ENCODE measurements at regions not wholly inside any gene's neighbourhood (a gene's known extent, or its start where the extent isn't known, plus 50 kb on each side); places are given as distances from the start of the nearest gene placed in this dataset.

- in situ Hi-C loops (cut with HindIII; ENCODE audit: low pct_unique_long_range_greater_than_20kb, low sequenced_read_pairs), result no loop called here
These were observed 142.5 kb downstream of the TEX29 start for GRCh38 chr13:111462944-111463343.

DNA sequence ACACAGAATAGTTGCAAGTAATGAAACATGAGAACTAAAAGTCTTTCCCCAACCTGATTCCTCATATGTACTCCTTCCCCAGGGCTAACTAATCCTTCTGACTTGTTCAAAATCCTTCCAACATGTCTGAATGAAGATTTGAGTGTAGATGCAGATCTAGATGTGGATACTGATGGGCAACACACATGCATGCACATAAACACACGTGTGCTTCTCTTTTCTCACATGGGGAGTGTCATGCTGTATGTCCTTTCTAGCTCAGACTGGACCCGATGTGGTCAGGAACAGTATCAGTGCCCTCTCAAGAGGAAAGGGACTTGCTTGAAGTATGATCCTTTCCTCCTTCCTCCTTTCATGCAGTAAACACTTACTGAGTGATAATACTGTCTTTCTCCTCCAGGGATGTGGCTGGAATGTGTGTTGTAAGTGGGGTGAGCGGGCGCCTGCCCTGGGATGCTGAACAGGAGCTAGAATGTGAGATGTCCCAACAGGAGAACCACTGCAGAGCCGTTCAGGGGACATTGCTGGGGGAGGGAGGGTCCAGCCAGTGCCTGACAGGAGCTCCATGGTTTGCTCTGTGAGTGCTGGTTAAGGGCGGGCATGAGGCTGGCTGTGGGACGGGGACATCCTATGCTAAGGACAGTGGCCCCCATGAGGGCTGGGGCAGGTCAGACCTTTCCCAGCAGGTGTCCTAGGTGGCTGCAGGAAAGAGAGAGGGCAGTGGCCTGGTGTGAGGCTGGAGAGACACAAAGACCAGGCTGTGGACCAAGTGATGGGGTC, 146.9 kb downstream of the TEX29 start:
- in situ Hi-C loops (cut with HindIII; ENCODE audit: low pct_unique_long_range_greater_than_20kb, low sequenced_read_pairs), result no loop called here

More at GRCh38 chr13:111462944-111463343, 142.5 kb downstream of the TEX29 start:
- no peak for DNase-seq (ENCODE audit: low read depth, low spot score)

GRCh38 chr13:111468037-111468959, 147.9 kb downstream of the TEX29 start:
- in situ Hi-C loops (cut with HindIII; ENCODE audit: low pct_unique_long_range_greater_than_20kb, low sequenced_read_pairs), result no loop called here
- DNase-seq (ENCODE audit: low read depth, low spot score), result no peak

More for the DNA sequence above, 146.9 kb downstream of the TEX29 start:
- DNase-seq (ENCODE audit: low read depth, low spot score), result no peak

- in situ Hi-C loops (cut with HindIII; ENCODE audit: low pct_unique_long_range_greater_than_20kb, low sequenced_read_pairs), result no loop called here
- DNase-seq (ENCODE audit: low read depth, low spot score), result no peak
These were observed 149.0 kb downstream of the TEX29 start for GRCh38 chr13:111469450-111469849.

GRCh38 chr13:111469916-111470506, 149.6 kb downstream of the TEX29 start:
- DNase-seq (ENCODE audit: low read depth, low spot score), result no peak
- in situ Hi-C loops (cut with HindIII; ENCODE audit: low pct_unique_long_range_greater_than_20kb, low sequenced_read_pairs), result no loop called here

DNA sequence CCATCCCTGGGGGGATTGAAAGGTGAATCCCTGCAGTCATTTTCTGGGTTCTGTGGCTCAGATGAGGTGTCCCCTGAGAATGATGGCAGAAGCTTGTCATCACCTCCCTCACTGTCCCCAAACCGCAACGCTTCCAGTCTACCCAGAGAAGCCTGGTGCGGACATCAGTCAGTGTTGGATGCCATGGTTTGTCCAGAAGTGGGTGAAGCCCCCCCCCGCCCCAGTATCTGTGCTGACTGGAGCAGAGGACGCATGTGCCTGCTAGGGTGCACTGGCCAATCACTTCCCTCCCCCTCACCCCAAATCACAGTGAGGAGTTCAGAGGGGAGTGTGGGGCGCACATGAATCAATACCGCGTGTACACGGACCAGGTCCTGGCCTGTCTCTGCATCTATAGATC, 150.5 kb downstream of the TEX29 start:
- in situ Hi-C loops (cut with HindIII; ENCODE audit: low pct_unique_long_range_greater_than_20kb, low sequenced_read_pairs), result no loop called here
- DNase-seq (ENCODE audit: low read depth, low spot score), result no peak

DNA sequence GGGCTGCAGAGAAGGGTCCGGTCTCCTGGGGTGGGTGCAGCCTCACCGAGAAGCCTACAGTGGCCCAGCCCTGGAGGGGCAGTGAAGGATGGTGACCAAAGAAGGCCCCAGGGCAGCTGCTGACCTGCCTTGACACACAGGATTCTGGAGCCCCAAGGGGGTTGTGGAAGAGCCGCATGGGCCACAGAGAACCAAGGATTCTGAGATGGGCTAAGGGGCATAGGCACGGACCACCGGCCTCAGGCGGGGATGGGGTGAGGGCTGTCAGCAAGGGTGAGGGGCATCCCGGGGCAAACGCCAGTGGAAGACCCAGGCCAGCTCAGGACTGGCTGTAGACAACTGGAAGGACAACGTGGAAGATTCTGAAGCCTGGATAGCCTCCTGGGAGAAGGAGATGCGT, 151.6 kb downstream of the TEX29 start:
- no peak for DNase-seq (ENCODE audit: low read depth, low spot score)

DNA sequence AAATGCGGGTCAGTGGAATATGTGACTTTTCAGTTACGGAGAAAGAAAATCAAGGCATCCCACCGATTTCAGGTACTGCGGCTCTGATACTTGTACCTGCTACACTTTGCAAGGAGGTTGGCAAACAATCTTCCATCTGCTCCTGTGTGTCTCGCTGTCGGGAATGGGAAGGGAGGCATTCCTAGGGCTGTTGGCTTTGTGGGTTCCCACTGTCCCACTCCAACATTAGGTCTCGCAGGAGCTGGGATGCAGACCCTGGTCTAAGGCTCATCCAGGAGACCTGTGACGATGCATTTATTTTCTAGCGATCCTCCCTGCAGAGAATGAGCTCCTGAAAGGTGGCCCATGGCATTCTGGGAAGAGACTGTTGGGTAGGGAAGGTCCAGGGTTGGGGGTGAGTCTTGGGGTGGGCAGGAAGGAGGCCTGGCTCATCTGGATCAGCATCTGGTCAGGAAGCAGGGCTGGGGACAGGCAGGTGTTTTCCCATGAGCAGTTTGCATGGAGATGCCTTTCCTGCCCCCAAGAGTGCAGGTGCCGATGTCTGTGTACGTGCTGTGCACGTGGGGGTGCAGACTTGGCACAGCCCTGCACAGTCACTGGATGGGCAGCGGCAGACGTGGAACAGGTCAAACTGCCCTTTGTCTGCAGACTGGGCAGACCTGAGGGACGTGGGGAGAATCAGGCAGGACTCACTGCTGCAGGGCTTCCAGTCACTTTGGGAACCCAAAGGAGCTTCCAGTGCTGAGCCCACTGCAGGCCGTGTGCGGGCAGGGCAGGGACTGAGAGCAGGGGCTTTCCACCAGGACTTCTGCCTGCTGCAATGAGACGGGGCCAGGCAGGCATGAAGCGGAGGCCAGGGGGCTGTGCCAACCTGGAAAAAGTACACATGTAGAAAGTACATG, 152.4 kb downstream of the TEX29 start:
- in situ Hi-C loops (cut with HindIII; ENCODE audit: low pct_unique_long_range_greater_than_20kb, low sequenced_read_pairs), result no loop called here
- no peak for DNase-seq (ENCODE audit: low read depth, low spot score)

More for the DNA sequence above, 151.6 kb downstream of the TEX29 start:
- in situ Hi-C loops (cut with HindIII; ENCODE audit: low pct_unique_long_range_greater_than_20kb, low sequenced_read_pairs), result no loop called here

DNA sequence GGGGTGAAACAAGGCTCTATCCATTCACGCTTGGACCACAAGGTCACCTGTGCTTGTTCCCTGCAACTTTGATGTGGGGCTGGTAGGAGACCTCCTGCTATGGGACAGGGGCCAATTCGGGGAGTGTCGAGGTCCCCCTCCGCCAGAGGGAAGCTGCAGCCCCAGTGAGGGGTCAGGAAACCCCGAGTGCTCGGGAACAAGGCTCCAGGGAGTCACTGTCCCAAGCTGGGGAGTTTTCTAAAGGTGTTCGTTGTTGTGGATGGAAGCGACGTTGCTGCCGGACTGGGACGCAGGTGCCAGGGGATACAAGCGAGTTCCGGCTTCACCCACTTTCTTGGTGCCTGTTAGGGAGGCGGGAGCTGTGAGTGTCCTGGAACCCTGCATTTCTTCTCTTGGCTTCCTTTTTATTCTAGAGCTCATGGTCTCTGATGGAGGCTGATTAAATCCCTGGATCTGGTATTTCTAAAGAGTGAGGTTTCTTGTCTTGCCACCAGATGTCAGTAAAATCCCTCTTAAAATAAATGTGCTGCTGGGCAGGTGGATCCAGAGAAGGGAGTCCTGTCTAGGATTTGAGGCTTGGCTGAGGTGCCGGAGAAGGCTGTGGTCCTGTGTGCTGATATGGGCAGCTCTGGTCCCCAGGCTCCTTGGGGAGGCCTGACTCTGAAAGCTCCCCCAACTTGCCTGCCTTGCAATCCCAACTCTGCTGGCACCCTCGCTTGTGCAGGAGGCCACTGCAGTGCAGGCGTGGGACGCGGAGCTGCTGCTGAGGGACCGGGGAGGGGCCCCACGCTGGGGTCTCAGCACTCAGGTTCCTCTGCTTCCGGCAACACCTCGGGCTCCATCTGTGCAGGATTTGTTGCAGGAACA, 153.9 kb downstream of the TEX29 start:
- in situ Hi-C loops (cut with HindIII; ENCODE audit: low pct_unique_long_range_greater_than_20kb, low sequenced_read_pairs), result no loop called here
- DNase-seq (ENCODE audit: low read depth, low spot score), result peak; percentile 69

DNA sequence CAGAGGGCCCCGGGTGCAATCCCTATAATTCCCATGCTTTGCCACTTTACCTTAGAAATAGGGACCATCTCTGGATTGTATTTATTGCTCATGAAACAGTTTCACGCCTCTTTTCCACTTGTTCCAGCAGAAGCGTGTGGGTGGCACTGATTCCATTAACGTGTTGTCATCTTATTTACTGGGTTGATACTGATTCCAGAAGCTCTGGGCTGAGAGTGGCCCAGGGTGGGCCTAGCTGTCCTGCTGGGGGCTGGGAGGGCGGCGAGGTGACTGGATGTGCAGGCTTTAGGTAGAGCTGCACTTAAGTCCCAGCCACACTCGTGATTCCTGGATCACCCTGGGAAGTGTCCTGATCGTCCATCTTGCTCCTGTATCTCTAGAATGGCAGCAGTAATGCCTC, 155.0 kb downstream of the TEX29 start:
- no peak for DNase-seq (ENCODE audit: low read depth, low spot score)
- in situ Hi-C loops (cut with HindIII; ENCODE audit: low pct_unique_long_range_greater_than_20kb, low sequenced_read_pairs), result no loop called here

DNA sequence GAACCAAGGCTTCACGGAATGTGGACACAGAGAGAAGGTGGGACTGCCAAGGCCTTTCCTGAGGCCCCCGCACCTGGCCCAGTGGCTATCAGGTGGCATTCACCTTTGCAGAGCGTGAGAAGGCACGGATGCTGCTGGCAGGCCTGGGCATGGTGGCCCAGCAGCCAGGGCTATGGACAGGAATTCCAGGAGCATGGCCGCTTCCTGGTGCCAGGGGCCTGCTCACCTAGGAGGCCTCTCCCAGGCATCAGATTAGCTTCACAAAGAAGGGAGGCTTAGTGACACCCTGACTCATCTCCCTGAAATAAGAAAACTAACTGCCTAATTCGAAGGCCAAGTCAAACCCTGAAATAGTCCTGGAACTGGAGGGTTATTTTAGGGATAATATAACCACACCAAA, 155.8 kb downstream of the TEX29 start:
- in situ Hi-C loops (cut with HindIII; ENCODE audit: low pct_unique_long_range_greater_than_20kb, low sequenced_read_pairs), result no loop called here
- no peak for DNase-seq (ENCODE audit: low read depth, low spot score)

- DNase-seq (ENCODE audit: low read depth, low spot score), result no peak
- in situ Hi-C loops (cut with HindIII; ENCODE audit: low pct_unique_long_range_greater_than_20kb, low sequenced_read_pairs), result no loop called here
These were observed 159.0 kb downstream of the TEX29 start for GRCh38 chr13:111479412-111479811.

GRCh38 chr13:111480503-111480902, 160.1 kb downstream of the TEX29 start:
- in situ Hi-C loops (cut with HindIII; ENCODE audit: low pct_unique_long_range_greater_than_20kb, low sequenced_read_pairs), result no loop called here
- DNase-seq (ENCODE audit: low read depth, low spot score), result no peak

GRCh38 chr13:111480976-111481375, 160.5 kb downstream of the TEX29 start:
- in situ Hi-C loops (cut with HindIII; ENCODE audit: low pct_unique_long_range_greater_than_20kb, low sequenced_read_pairs), result no loop called here
- DNase-seq (ENCODE audit: low read depth, low spot score), result no peak

DNA sequence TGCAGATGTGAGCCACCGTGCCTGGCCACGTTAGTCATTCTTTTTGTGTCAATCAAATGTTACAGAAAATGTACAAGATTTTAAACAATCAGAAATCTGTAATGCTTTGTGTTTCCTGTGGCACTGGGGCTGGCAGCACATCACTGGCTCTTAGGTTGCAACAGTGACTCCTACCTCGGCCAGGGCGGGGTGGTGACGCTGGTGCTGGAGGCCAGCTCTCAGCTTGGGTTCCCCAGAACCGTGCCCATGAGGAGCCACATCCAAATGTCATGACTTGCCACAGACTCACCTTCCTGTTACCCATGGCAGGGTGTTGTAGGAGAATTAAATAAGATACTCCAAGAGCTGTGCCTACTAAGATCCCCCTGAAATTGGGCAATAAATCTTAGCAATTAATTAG, 161.7 kb downstream of the TEX29 start:
- DNase-seq (ENCODE audit: low read depth, low spot score), result no peak
- in situ Hi-C loops (cut with HindIII; ENCODE audit: low pct_unique_long_range_greater_than_20kb, low sequenced_read_pairs), result no loop called here

DNA sequence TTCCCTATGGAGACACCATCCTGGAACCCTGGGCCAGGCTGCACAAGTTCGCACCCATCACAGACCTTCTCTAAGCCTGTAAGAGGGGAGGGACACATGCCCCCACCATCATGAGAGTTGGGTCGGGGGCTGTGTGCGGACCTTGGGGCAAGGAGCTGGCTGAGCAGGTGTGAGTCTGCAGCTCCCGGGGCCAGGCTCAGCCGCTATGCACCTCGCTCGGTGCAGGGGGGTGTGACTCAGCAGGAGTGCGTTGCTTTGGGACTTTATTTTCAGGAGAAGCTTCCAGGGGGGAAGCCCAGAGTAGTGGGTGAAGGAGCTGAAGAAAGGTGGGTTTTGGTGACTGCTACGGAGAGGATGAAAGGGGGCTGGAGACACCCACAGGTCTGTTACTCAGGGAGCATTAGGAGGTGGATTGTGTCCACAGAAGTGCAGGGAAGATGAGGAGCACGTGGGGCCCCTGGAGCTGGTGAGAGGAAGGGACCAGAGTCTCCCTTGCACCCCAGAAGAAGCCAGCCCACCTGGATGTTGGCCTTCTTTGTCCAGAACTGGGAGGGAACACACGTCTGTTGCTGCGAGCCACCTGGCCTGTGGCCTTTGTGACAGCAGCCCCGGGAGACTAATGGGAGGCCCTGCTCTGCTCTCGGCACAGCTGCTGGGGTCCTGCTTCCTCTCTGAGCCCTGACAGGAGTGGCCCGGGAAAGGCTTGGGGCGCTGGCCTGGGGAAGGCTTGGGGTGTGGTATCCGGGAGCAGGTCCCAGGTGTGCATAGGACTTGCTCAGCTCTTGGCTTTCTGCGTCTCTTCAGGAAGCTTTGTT, 162.6 kb downstream of the TEX29 start:
- DNase-seq (ENCODE audit: low read depth, low spot score), result no peak
- in situ Hi-C loops (cut with HindIII; ENCODE audit: low pct_unique_long_range_greater_than_20kb, low sequenced_read_pairs), result no loop called here

All from SK-MEL-5 (cell line).